ENCODE measurements at regions not wholly inside any gene's neighbourhood (a gene's known extent, or its start where the extent isn't known, plus 50 kb on each side); places are given as distances from the start of the nearest gene placed in this dataset.

- H3K9me3 ChIP-seq, result no peaks in the 10 kb centered on the region
- intact Hi-C loops (cut with DNase I), result no loop called here
- H3K36me3 ChIP-seq, result no peaks in the 10 kb centered on the region
- DNase-seq, result no peak
- no peak for TF ChIP-seq CTCF (IDR thresholded peaks at IDR 0.05)
- no peak for ATAC-seq
- no peak overlapping the region for H3K27ac ChIP-seq
- no peaks in the 10 kb centered on the region for H3K27me3 ChIP-seq (ENCODE audit: low read depth)
- H3K4me1 ChIP-seq, result peaks cover 6% of the 10 kb centered on the region
- no peak overlapping the region for H3K4me3 ChIP-seq
Measured at GRCh38 chr18:38241216-38241615, 675.6 kb upstream of the CELF4 start.

GRCh38 chr18:38239606-38240005 is 674.0 kb upstream of the CELF4 start:
- no peak for ATAC-seq
- intact Hi-C loops (cut with DNase I), result no loop called here
- TF ChIP-seq CTCF (IDR thresholded peaks at IDR 0.05), result no peak
- H3K27ac ChIP-seq, result no peak overlapping the region
- no peak overlapping the region for H3K4me3 ChIP-seq
- H3K9me3 ChIP-seq, result no peaks in the 10 kb centered on the region
- no peaks in the 10 kb centered on the region for H3K27me3 ChIP-seq (ENCODE audit: low read depth)
- peaks cover 6% of the 10 kb centered on the region for H3K4me1 ChIP-seq
- no peaks in the 10 kb centered on the region for H3K36me3 ChIP-seq
- no peak for DNase-seq

GRCh38 chr18:38237796-38238195 is 672.2 kb upstream of the CELF4 start:
- ATAC-seq (no peak), DNase-seq (no peak)
- no peak for TF ChIP-seq CTCF (IDR thresholded peaks at IDR 0.05)
- no peaks in the 10 kb centered on the region for H3K4me1 ChIP-seq
- H3K27me3 ChIP-seq (ENCODE audit: low read depth), result no peaks in the 10 kb centered on the region
- intact Hi-C loops (cut with DNase I), result no loop called here
- H3K27ac ChIP-seq, result no peak overlapping the region
- no peak overlapping the region for H3K4me3 ChIP-seq
- H3K36me3 ChIP-seq, result no peaks in the 10 kb centered on the region
- H3K9me3 ChIP-seq, result no peaks in the 10 kb centered on the region

- Histone ChIP-seq H3K9me3 (no peaks in the 10 kb centered on the region), H3K27ac (no peak overlapping the region), H3K4me3 (no peak overlapping the region), H3K36me3 (no peaks in the 10 kb centered on the region), H3K4me1 (no peaks in the 10 kb centered on the region), H3K27me3 (ENCODE audit: low read depth) (no peaks in the 10 kb centered on the region)
- intact Hi-C loops (cut with DNase I), result no loop called here
- no peak for DNase-seq
- no peak for ATAC-seq
- TF ChIP-seq CTCF (IDR thresholded peaks at IDR 0.05), result no peak
Measured at GRCh38 chr18:38221476-38222100, 656.0 kb upstream of the CELF4 start.

GRCh38 chr18:38198956-38199355 is 633.4 kb upstream of the CELF4 start:
- no peak for TF ChIP-seq CTCF (IDR thresholded peaks at IDR 0.05)
- H3K4me3 ChIP-seq, result no peak overlapping the region
- intact Hi-C loops (cut with DNase I), result no loop called here
- no peaks in the 10 kb centered on the region for H3K36me3 ChIP-seq
- peaks cover 3% of the 10 kb centered on the region for H3K9me3 ChIP-seq
- no peaks in the 10 kb centered on the region for H3K27me3 ChIP-seq (ENCODE audit: low read depth)
- ATAC-seq, result no peak
- no peaks in the 10 kb centered on the region for H3K4me1 ChIP-seq
- DNase-seq, result no peak
- no peak overlapping the region for H3K27ac ChIP-seq
